Tibial nerve (tissue), 4 donors: ENCODE measurements at regions not wholly inside any gene's neighbourhood (a gene's known extent, or its start where the extent isn't known, plus 50 kb on each side); places are given as distances from the start of the nearest gene placed in this dataset.

Experiments used
- DNase-seq, 2 donors: peaks; one replicate each; pipeline ENCODE4 v3.0.0-alpha.2; 2019; ENCODE audit warnings: low spot score in 2 of 2
- H3K27ac ChIP-seq, 4 donors: fragments of 200-600 bp; sonication (generic) in 3 of 4; one replicate each; pipeline ENCODE4 v1.5.1; 2017 to 2019; ENCODE audit warnings: mild to moderate bottlenecking in 1 of 4
- H3K27me3 ChIP-seq, 2 donors: fragments of 200-600 bp; sonication (generic) in 1 of 2; one replicate each; pipeline versions ENCODE4 v1.5.1 to v1.6.0; 2017 to 2019
- H3K36me3 ChIP-seq, 3 donors: fragments of 200-600 bp; sonication (generic); one replicate each; pipeline ENCODE4 v1.5.1; 2018 to 2019
- H3K4me1 ChIP-seq, 4 donors: fragments of 200-600 bp; sonication (generic) in 3 of 4; one replicate each; pipeline ENCODE4 v1.5.1; 2017 to 2019
- H3K4me3 ChIP-seq, 4 donors: fragments of 200-600 bp; sonication (generic) in 3 of 4; one replicate each; pipeline ENCODE4 v1.5.1; 2017 to 2019; ENCODE audit warnings: mild to moderate bottlenecking in 1 of 4, moderate library complexity in 1 of 4
- H3K9me3 ChIP-seq, 4 donors: fragments of 200-600 bp; sonication (generic) in 3 of 4; one replicate each; pipeline ENCODE4 v1.5.1; 2017 to 2019
- EP300 ChIP-seq, 2 donors: sonication (generic); formaldehyde crosslinking; IDR thresholded peaks; one replicate each; pipeline ENCODE4 v1.6.1; 2017; ENCODE audit warnings: antibody characterized with exemption in 2 of 2, mild to moderate bottlenecking in 1 of 2
- POLR2A ChIP-seq, 2 donors: fragments of 450-650 bp; IDR thresholded peaks; one replicate each; pipeline ENCODE4 v1.6.1; 2017; ENCODE audit warnings: antibody characterized with exemption in 2 of 2, mild to moderate bottlenecking in 2 of 2, moderate library complexity in 2 of 2
- WGBS, 2 donors: methylation state at CpG; one replicate each; pipeline ENCODE4 v1.1.5; 2018; 5-methylcytosine and 5-hydroxymethylcytosine counted together
- TF ChIP-seq, protein P1 (sequence below), 5 experiments: fragments of 200-600 bp in 3 of 5; fragments of 450-650 bp in 2 of 5; sonication (generic) in 3 of 5; IDR thresholded peaks; one replicate each; pipeline ENCODE4 v1.5.1; 2016 to 2019; ENCODE audit warnings: antibody characterized with exemption in 5 of 5, mild to moderate bottlenecking in 3 of 5, moderate library complexity in 2 of 5

GRCh38 chr1:218971156-218971555, 202.5 kb upstream of the LYPLAL1 start:
- TF ChIP-seq, protein P1, sequence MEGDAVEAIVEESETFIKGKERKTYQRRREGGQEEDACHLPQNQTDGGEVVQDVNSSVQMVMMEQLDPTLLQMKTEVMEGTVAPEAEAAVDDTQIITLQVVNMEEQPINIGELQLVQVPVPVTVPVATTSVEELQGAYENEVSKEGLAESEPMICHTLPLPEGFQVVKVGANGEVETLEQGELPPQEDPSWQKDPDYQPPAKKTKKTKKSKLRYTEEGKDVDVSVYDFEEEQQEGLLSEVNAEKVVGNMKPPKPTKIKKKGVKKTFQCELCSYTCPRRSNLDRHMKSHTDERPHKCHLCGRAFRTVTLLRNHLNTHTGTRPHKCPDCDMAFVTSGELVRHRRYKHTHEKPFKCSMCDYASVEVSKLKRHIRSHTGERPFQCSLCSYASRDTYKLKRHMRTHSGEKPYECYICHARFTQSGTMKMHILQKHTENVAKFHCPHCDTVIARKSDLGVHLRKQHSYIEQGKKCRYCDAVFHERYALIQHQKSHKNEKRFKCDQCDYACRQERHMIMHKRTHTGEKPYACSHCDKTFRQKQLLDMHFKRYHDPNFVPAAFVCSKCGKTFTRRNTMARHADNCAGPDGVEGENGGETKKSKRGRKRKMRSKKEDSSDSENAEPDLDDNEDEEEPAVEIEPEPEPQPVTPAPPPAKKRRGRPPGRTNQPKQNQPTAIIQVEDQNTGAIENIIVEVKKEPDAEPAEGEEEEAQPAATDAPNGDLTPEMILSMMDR (IDR thresholded peaks at IDR 0.05) = no peak
- TF ChIP-seq EP300 (IDR thresholded peaks at IDR 0.05) = no peak
- TF ChIP-seq POLR2A (IDR thresholded peaks at IDR 0.05) = no peak

GRCh38 chr1:218980881-218981280, 192.8 kb upstream of the LYPLAL1 start:
- H3K4me3 ChIP-seq = no peak overlapping the region
- no peaks in the 10 kb centered on the region for H3K36me3 ChIP-seq
- no peaks in the 10 kb centered on the region for H3K9me3 ChIP-seq
- H3K4me1 ChIP-seq = peaks cover 0 to 9% (median 0%) of the 10 kb centered on the region in 4 donors
- no peaks in the 10 kb centered on the region for H3K27me3 ChIP-seq
- 90 to 91% methylated on average over 2 of the region's 2 CpGs for WGBS, 2 donors
- TF ChIP-seq, protein P1 (IDR thresholded peaks at IDR 0.05) = no peak
- TF ChIP-seq POLR2A (IDR thresholded peaks at IDR 0.05) (no peak), EP300 (IDR thresholded peaks at IDR 0.05) (no peak)
- no peak overlapping the region for H3K27ac ChIP-seq
- DNase-seq = no peak

More at GRCh38 chr1:218971156-218971555, 202.5 kb upstream of the LYPLAL1 start:
- Histone ChIP-seq H3K27ac (no peak overlapping the region), H3K9me3 (peaks cover 0 to 10% (median 3%) of the 10 kb centered on the region in 4 donors), H3K4me3 (no peak overlapping the region), H3K27me3 (no peaks in the 10 kb centered on the region), H3K4me1 (no peaks in the 10 kb centered on the region), H3K36me3 (no peaks in the 10 kb centered on the region)
- whole genome bisulfite sequencing, 2 donors = 56 to 91% methylated on average over 1 of the region's 1 CpG
- DNase-seq = no peak

DNA sequence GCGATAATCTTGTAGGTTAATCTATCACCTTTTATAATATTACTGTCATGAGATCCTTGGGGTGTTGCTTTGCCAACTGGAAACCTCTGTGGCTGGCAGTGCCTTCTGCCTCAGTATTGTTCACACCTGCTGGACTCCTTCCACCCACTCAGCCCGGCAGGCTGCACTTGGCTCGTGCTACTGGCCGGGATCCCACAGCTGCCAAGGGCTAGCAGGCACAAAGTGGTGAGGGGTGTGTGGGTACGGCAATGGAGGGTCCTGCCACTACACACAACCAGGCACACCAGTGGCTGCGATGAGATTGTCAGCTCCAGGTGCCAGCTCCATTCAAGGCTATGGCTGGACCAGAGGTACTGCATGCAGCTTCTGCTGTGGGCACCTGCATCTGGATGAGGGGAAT, 191.2 kb upstream of the LYPLAL1 start:
- H3K36me3 ChIP-seq = no peaks in the 10 kb centered on the region
- H3K27me3 ChIP-seq = no peaks in the 10 kb centered on the region
- H3K4me1 ChIP-seq = peaks cover 0 to 9% (median 0%) of the 10 kb centered on the region in 4 donors
- no peaks in the 10 kb centered on the region for H3K9me3 ChIP-seq
- TF ChIP-seq, protein P1 (IDR thresholded peaks at IDR 0.05) = no peak
- TF ChIP-seq EP300 (IDR thresholded peaks at IDR 0.05) (no peak), POLR2A (IDR thresholded peaks at IDR 0.05) (no peak)
- no peak for DNase-seq
- WGBS, 2 donors = 83 to 90% methylated on average over 6 of the region's 6 CpGs
- H3K27ac ChIP-seq = no peak overlapping the region
- H3K4me3 ChIP-seq = no peak overlapping the region

- WGBS, 2 donors = 91 to 98% methylated on average over 8 to 9 of the region's 9 CpGs
- Histone ChIP-seq H3K27ac (no peak overlapping the region), H3K9me3 (no peaks in the 10 kb centered on the region), H3K27me3 (no peaks in the 10 kb centered on the region), H3K4me1 (peaks cover 0 to 9% (median 0%) of the 10 kb centered on the region in 4 donors), H3K4me3 (no peak overlapping the region), H3K36me3 (no peaks in the 10 kb centered on the region)
- TF ChIP-seq POLR2A (IDR thresholded peaks at IDR 0.05) = no peak
- TF ChIP-seq, protein P1 (IDR thresholded peaks at IDR 0.05) = no peak
- TF ChIP-seq EP300 (IDR thresholded peaks at IDR 0.05) = no peak
- no peak for DNase-seq
These were observed 190.2 kb upstream of the LYPLAL1 start for GRCh38 chr1:218983433-218983832.

GRCh38 chr1:218983848-218984247, 189.8 kb upstream of the LYPLAL1 start:
- Histone ChIP-seq H3K9me3 (no peaks in the 10 kb centered on the region), H3K27ac (no peak overlapping the region), H3K27me3 (no peaks in the 10 kb centered on the region), H3K36me3 (no peaks in the 10 kb centered on the region), H3K4me3 (no peak overlapping the region), H3K4me1 (peaks cover 0 to 9% (median 0%) of the 10 kb centered on the region in 4 donors)
- TF ChIP-seq, protein P1 (IDR thresholded peaks at IDR 0.05) = no peak
- TF ChIP-seq POLR2A (IDR thresholded peaks at IDR 0.05) = no peak
- TF ChIP-seq EP300 (IDR thresholded peaks at IDR 0.05) = no peak
- 87% methylated on average over 4 of the region's 4 CpGs for WGBS, 2 donors
- no peak for DNase-seq
